Type B pancreatic cell (in vitro differentiated cells): ENCODE measurements at regions not wholly inside any gene's neighbourhood (a gene's known extent, or its start where the extent isn't known, plus 50 kb on each side); places are given as distances from the start of the nearest gene placed in this dataset.

Experiments used
- DNase-seq: peaks from one replicate; pipeline ENCODE4 v3.0.0; 2021; ENCODE audit warnings: mixed read lengths; ENCODE audit not compliant: unreplicated experiment; ENCODE audit errors: extremely low spot score
- H3K27ac Mint-ChIP-seq: 2 replicates; pipeline ENCODE4 v1.8.0; 2021; ENCODE audit warnings: mild to moderate bottlenecking, mixed read lengths
- H3K27me3 Mint-ChIP-seq: 2 replicates; pipeline ENCODE4 v1.8.0; 2021; ENCODE audit warnings: mixed read lengths
- H3K36me3 Mint-ChIP-seq: 2 replicates; pipeline ENCODE4 v1.8.0; 2021; ENCODE audit warnings: mixed read lengths
- H3K4me1 Mint-ChIP-seq: one replicate; pipeline ENCODE4 v1.8.0; 2021; ENCODE audit warnings: mixed read lengths; ENCODE audit not compliant: unreplicated experiment
- H3K4me3 Mint-ChIP-seq: 2 replicates; pipeline ENCODE4 v1.8.0; 2021; ENCODE audit warnings: mild to moderate bottlenecking, mixed read lengths
- H3K9me3 Mint-ChIP-seq: 2 replicates; pipeline ENCODE4 v1.8.0; 2021; ENCODE audit warnings: mixed read lengths
- TF ChIP-seq, protein P1 (sequence below): fragments of 200-600 bp; sonication (generic); conservative IDR thresholded peaks from 2 replicates; pipeline ENCODE4 v1.5.0; 2021; ENCODE audit warnings: antibody characterized with exemption, mild to moderate bottlenecking

- no peaks in the 10 kb centered on the region for H3K9me3 Mint-ChIP-seq
- H3K4me3 Mint-ChIP-seq, result no peak overlapping the region
- peaks cover 16% of the 10 kb centered on the region for H3K4me1 Mint-ChIP-seq
- no peak for DNase-seq
- no peaks in the 10 kb centered on the region for H3K27me3 Mint-ChIP-seq
- no peaks in the 10 kb centered on the region for H3K36me3 Mint-ChIP-seq
- peak overlapping the region; percentile 7 for H3K27ac Mint-ChIP-seq
- TF ChIP-seq, protein P1, sequence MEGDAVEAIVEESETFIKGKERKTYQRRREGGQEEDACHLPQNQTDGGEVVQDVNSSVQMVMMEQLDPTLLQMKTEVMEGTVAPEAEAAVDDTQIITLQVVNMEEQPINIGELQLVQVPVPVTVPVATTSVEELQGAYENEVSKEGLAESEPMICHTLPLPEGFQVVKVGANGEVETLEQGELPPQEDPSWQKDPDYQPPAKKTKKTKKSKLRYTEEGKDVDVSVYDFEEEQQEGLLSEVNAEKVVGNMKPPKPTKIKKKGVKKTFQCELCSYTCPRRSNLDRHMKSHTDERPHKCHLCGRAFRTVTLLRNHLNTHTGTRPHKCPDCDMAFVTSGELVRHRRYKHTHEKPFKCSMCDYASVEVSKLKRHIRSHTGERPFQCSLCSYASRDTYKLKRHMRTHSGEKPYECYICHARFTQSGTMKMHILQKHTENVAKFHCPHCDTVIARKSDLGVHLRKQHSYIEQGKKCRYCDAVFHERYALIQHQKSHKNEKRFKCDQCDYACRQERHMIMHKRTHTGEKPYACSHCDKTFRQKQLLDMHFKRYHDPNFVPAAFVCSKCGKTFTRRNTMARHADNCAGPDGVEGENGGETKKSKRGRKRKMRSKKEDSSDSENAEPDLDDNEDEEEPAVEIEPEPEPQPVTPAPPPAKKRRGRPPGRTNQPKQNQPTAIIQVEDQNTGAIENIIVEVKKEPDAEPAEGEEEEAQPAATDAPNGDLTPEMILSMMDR, result no peak
These were observed 549.2 kb upstream of the TBL1XR1 start for GRCh38 chr3:177746337-177746933.

GRCh38 chr3:177749836-177750235, 552.6 kb upstream of the TBL1XR1 start:
- DNase-seq, result no peak
- Mint-ChIP-seq H3K4me3 (no peak overlapping the region), H3K4me1 (peaks cover 39% of the 10 kb centered on the region), H3K27me3 (no peaks in the 10 kb centered on the region), H3K9me3 (no peaks in the 10 kb centered on the region), H3K36me3 (no peaks in the 10 kb centered on the region), H3K27ac (no peak overlapping the region)
- TF ChIP-seq, protein P1, result no peak

GRCh38 chr3:177750436-177750835, 553.2 kb upstream of the TBL1XR1 start:
- DNase-seq, result no peak
- Mint-ChIP-seq H3K4me1 (peaks cover 41% of the 10 kb centered on the region), H3K27ac (no peak overlapping the region), H3K36me3 (no peaks in the 10 kb centered on the region), H3K27me3 (no peaks in the 10 kb centered on the region), H3K9me3 (no peaks in the 10 kb centered on the region), H3K4me3 (no peak overlapping the region)
- TF ChIP-seq, protein P1, result no peak

GRCh38 chr3:177751770-177752169, 554.5 kb upstream of the TBL1XR1 start:
- H3K4me3 Mint-ChIP-seq, result no peak overlapping the region
- DNase-seq, result no peak
- no peaks in the 10 kb centered on the region for H3K36me3 Mint-ChIP-seq
- no peaks in the 10 kb centered on the region for H3K27me3 Mint-ChIP-seq
- TF ChIP-seq, protein P1, result no peak
- peaks cover 32% of the 10 kb centered on the region for H3K4me1 Mint-ChIP-seq
- H3K27ac Mint-ChIP-seq, result no peak overlapping the region
- peaks cover 5% of the 10 kb centered on the region for H3K9me3 Mint-ChIP-seq

- Mint-ChIP-seq H3K9me3 (peaks cover 11% of the 10 kb centered on the region), H3K36me3 (no peaks in the 10 kb centered on the region), H3K27me3 (no peaks in the 10 kb centered on the region), H3K4me3 (no peak overlapping the region), H3K27ac (no peak overlapping the region), H3K4me1 (peaks cover 25% of the 10 kb centered on the region)
- DNase-seq, result no peak
- TF ChIP-seq, protein P1, result no peak
These were observed 555.5 kb upstream of the TBL1XR1 start for GRCh38 chr3:177752831-177753230.
